HepG2 (cell line): ENCODE measurements at regions not wholly inside any gene's neighbourhood (a gene's known extent, or its start where the extent isn't known, plus 50 kb on each side); places are given as distances from the start of the nearest gene placed in this dataset.

Experiments
- ATAC-seq: fragments of 200-7000 bp; cut with Tn5 transposase; 3 replicates; pipeline ENCODE4 v1.9.1; 2020; ENCODE audit warnings: mild to moderate bottlenecking, moderate library complexity
- BruUV-seq: library from RNA; stranded (reverse); fragments of 400-500 nt; replicated peaks from 2 replicates; lab custom pipeline; 2021; lab: Mats Ljungman, UMichigan
- CTCF ChIA-PET: fragments of 300-600 bp; formaldehyde crosslinking; extraction: SDS; loops from one replicate; lab custom pipeline; 2021; ENCODE audit warnings: low total read pairs, inconsistent platforms, low intra/inter-chr PET ratio; lab: Yijun Ruan, JAX
- POLR2A ChIA-PET: fragments of 350-600 bp; sonication (Branson Sonifier 250); formaldehyde crosslinking; loops from one replicate; lab custom pipeline; 2020; ENCODE audit warnings: antibody characterized with exemption, inconsistent platforms; lab: Yijun Ruan, JAX
- DNase-seq: peaks from one replicate; pipeline ENCODE4 v3.0.0-alpha.2; 2015; ENCODE audit warnings: low spot score
- FAIRE-seq: peaks from 3 replicates; lab custom pipeline; 2011; peaks lifted over from hg19 to GRCh38; lab: Jason Lieb, UNC
- H2AFZ ChIP-seq: one replicate; pipeline ENCODE4 v1.6.1; 2011; ENCODE audit warnings: low read length, inconsistent platforms
- H3K27ac ChIP-seq: fragments of 300-600 bp; 3 replicates; pipeline ENCODE4 v1.8.0; 2011; ENCODE audit warnings: mixed run types, mild to moderate bottlenecking, mixed read lengths, low read length, inconsistent platforms; ENCODE audit not compliant: insufficient read depth; ENCODE audit errors: extremely low read length
- H3K27me3 ChIP-seq, 2 experiments: fragments of 200-600 bp in 1 of 2; 2 replicates in 1 of 2; 3 replicates in 1 of 2; pipeline versions ENCODE4 v1.6.0 to v1.8.0; 2011; ENCODE audit warnings: low read length in 2 of 2, mild to moderate bottlenecking in 2 of 2, moderate library complexity in 2 of 2, inconsistent platforms in 1 of 2; ENCODE audit not compliant: insufficient read depth in 2 of 2, control insufficient read depth in 1 of 2
- H3K36me3 ChIP-seq, 2 experiments: fragments of 200-600 bp in 1 of 2; replicated peaks in 1 of 2; 2 replicates in 1 of 2; 3 replicates in 1 of 2; pipeline versions ENCODE4 v1.5.1 to v1.8.0; 2011; ENCODE audit warnings: low read length in 2 of 2, inconsistent platforms in 1 of 2; ENCODE audit not compliant: insufficient read depth in 2 of 2, control insufficient read depth in 1 of 2
- H3K4me1 ChIP-seq: 2 replicates; pipeline ENCODE4 v1.5.1; 2012; ENCODE audit warnings: low read length, inconsistent platforms; ENCODE audit not compliant: insufficient read depth
- H3K4me2 ChIP-seq: 2 replicates; pipeline ENCODE4 v1.6.0; 2011; ENCODE audit warnings: low read depth, low read length, inconsistent platforms
- H3K4me3 ChIP-seq, 3 experiments: fragments of 200-600 bp in 1 of 3; sonication (generic), shearing (Covaris generic) in 1 of 3; replicated peaks in 1 of 3; 2 replicates each; pipeline ENCODE4 v1.5.1; 2011 to 2016; ENCODE audit warnings: low read length in 3 of 3, inconsistent platforms in 2 of 3, low read depth in 2 of 3, mild to moderate bottlenecking in 2 of 3, control low read depth in 1 of 3, mixed read lengths in 1 of 3; ENCODE audit not compliant: insufficient read depth in 1 of 3
- H3K79me2 ChIP-seq: one replicate; pipeline ENCODE4 v1.6.1; 2011; ENCODE audit warnings: low read length, inconsistent platforms; ENCODE audit not compliant: insufficient read depth
- H3K9ac ChIP-seq: 2 replicates; pipeline ENCODE4 v1.6.0; 2011; ENCODE audit warnings: mild to moderate bottlenecking, low read depth, low read length, inconsistent platforms; ENCODE audit not compliant: insufficient read depth
- H3K9me3 ChIP-seq: 2 replicates; pipeline ENCODE4 v1.5.1; 2012; ENCODE audit warnings: mild to moderate bottlenecking, low read length
- H4K20me1 ChIP-seq: 2 replicates; pipeline ENCODE4 v1.6.0; 2011; ENCODE audit warnings: inconsistent platforms, mild to moderate bottlenecking, low read length, moderate library complexity; ENCODE audit not compliant: insufficient read depth
- ARID5B ChIP-seq: IDR thresholded peaks from 2 replicates; pipeline ENCODE4 v1.4.0; 2020; ENCODE audit warnings: mild to moderate bottlenecking, missing genetic modification reagents
- EED ChIP-seq: sonication (generic); formaldehyde crosslinking; IDR thresholded peaks from 2 replicates; pipeline ENCODE4 v1.5.0; 2020; ENCODE audit warnings: mild to moderate bottlenecking, missing genetic modification reagents
- HNRNPUL1 ChIP-seq: fragments of 200-400 bp; formaldehyde crosslinking; IDR thresholded peaks from 2 replicates; pipeline ENCODE4 v1.6.1; 2017; ENCODE audit warnings: low read depth, mild to moderate bottlenecking, low read length, moderate library complexity
- MAFK ChIP-seq, 2 experiments: IDR thresholded peaks in 1 of 2; conservative IDR thresholded peaks in 1 of 2; 2 replicates each; pipeline ENCODE4 v1.6.1; 2011; ENCODE audit warnings: improper control_type of control experiment in 2 of 2, low read length in 2 of 2
- SYNCRIP ChIP-seq: fragments of 200-400 bp; formaldehyde crosslinking; IDR thresholded peaks from 2 replicates; pipeline ENCODE4 v1.6.1; 2018; ENCODE audit warnings: mild to moderate bottlenecking, low read depth, low read length; ENCODE audit not compliant: insufficient read depth
- ZNF597 ChIP-seq: sonication (generic); formaldehyde crosslinking; IDR thresholded peaks from 2 replicates; pipeline ENCODE4 v1.5.0; 2020; ENCODE audit warnings: missing genetic modification reagents
- WGBS: methylation state at CpG from one replicate; pipeline ENCODE4 v1.1.6; 2017; ENCODE audit warnings: low lambda C conversion rate; 5-methylcytosine and 5-hydroxymethylcytosine counted together
- in situ Hi-C: cut with HindIII; loops from 2 replicates; pipeline ENCODE4 v1.10.0; 2017; ENCODE audit warnings: low pct_unique_long_range_greater_than_20kb; ENCODE audit not compliant: extremely low pct_ligation_motif_present
- intact Hi-C: fragments of 100-400 bp; cut with micrococcal nuclease; formaldehyde crosslinking; loops from one replicate; pipeline ENCODE4 v1.10.0; 2022; ENCODE audit not compliant: unreplicated experiment

- Histone ChIP-seq H3K27me3 (no peaks in the 10 kb centered on the region), H3K4me2 (no peak overlapping the region), H3K4me1 (no peaks in the 10 kb centered on the region), H3K4me3 (no peak overlapping the region), H3K36me3 (no peaks in the 10 kb centered on the region), H3K9me3 (peaks cover 15% of the 10 kb centered on the region; the same call in 1 of the 2 replicates), H4K20me1 (no peaks in the 10 kb centered on the region), H3K79me2 (no peaks in the 10 kb centered on the region), H2AFZ (no peak overlapping the region), H3K27ac (no peak overlapping the region), H3K9ac (no peak overlapping the region)
- no TSS peak for BruUV-seq
- in situ Hi-C loops = no loop called here
- DNase-seq = no peak
- CTCF ChIA-PET = no interaction called here
- ATAC-seq = no peak
- intact Hi-C loops = no loop called here
- WGBS = 13% methylated on average over 7 of the region's 7 CpGs
- no peak for FAIRE-seq
- POLR2A ChIA-PET = no interaction called here
- no peak for TF ChIP-seq EED (CRISPR knock-in tag)
- TF ChIP-seq ARID5B (CRISPR knock-in tag) = no peak
- no peak for TF ChIP-seq ZNF597 (CRISPR knock-in tag)
These were observed 968.0 kb upstream of the FAM98A start for GRCh38 chr2:34567128-34567527.

GRCh38 chr2:34552337-34552736 lies 953.2 kb upstream of the FAM98A start:
- no peak for FAIRE-seq
- intact Hi-C loops = no loop called here
- H3K79me2 ChIP-seq = no peaks in the 10 kb centered on the region

More at GRCh38 chr2:34552337-34552736, 953.2 kb upstream of the FAM98A start:
- Histone ChIP-seq H2AFZ (no peak overlapping the region), H3K9ac (no peak overlapping the region), H3K36me3 (no peaks in the 10 kb centered on the region), H3K4me2 (no peak overlapping the region), H3K9me3 (peaks cover 16% of the 10 kb centered on the region), H3K4me3 (no peak overlapping the region), H4K20me1 (no peaks in the 10 kb centered on the region), H3K4me1 (no peaks in the 10 kb centered on the region), H3K27ac (no peak overlapping the region)
- WGBS = 50% methylated on average over 5 of the region's 5 CpGs
- CTCF ChIA-PET = no interaction called here
- in situ Hi-C loops = no loop called here
- no TSS peak for BruUV-seq
- no peak for DNase-seq
- TF ChIP-seq HNRNPUL1 (no peak), MAFK (conservative IDR thresholded peaks at IDR 0.05 in 1 of 2, IDR thresholded peaks at IDR 0.05 in 1 of 2; ENCODE audit: low read length in 2 of 2) (peak in 1 of 2 experiments; percentile 11; a peak in 1 of 4 replicates), SYNCRIP (no peak)
- TF ChIP-seq, all 625 proteins: peak for 1
- no peaks in the 10 kb centered on the region for H3K27me3 ChIP-seq
- POLR2A ChIA-PET = no interaction called here
- ATAC-seq = no peak
